Neutrophil (primary cell): ENCODE measurements at regions not wholly inside any gene's neighbourhood (a gene's known extent, or its start where the extent isn't known, plus 50 kb on each side); places are given as distances from the start of the nearest gene placed in this dataset.

ENCODE experiments used
- H3K27ac ChIP-seq: fragments of 200-600 bp; sonication (generic); 2 replicates; pipeline ENCODE4 v1.5.1; 2016; ENCODE audit warnings: mild to moderate bottlenecking, moderate library complexity
- H3K27me3 ChIP-seq: fragments of 200-600 bp; sonication (generic); 2 replicates; pipeline ENCODE4 v1.6.0; 2016; ENCODE audit warnings: mild to moderate bottlenecking
- H3K36me3 ChIP-seq: fragments of 200-600 bp; sonication (generic); 2 replicates; pipeline ENCODE4 v1.5.1; 2017
- H3K4me1 ChIP-seq, 2 experiments: fragments of 200-600 bp in 1 of 2; sonication (generic) in 1 of 2; 1 replicate in 1 of 2; 2 replicates in 1 of 2; pipeline versions ENCODE4 v1.5.1 to v1.6.1; 2013 to 2016; ENCODE audit warnings: low read depth in 1 of 2, low read length in 1 of 2, mild to moderate bottlenecking in 1 of 2, moderate library complexity in 1 of 2; ENCODE audit not compliant: control insufficient read depth in 1 of 2, insufficient read depth in 1 of 2
- H3K4me3 ChIP-seq, 2 experiments: fragments of 200-600 bp in 1 of 2; sonication (generic) in 1 of 2; 1 replicate in 1 of 2; 2 replicates in 1 of 2; pipeline ENCODE4 v1.5.1; 2013 to 2016; ENCODE audit warnings: low read depth in 1 of 2, low read length in 1 of 2, mild to moderate bottlenecking in 1 of 2, moderate library complexity in 1 of 2
- H3K9me3 ChIP-seq: fragments of 200-600 bp; sonication (generic); 2 replicates; pipeline ENCODE4 v1.5.1; 2016
- TF ChIP-seq, protein P1 (sequence below): fragments of 200-600 bp; sonication (generic); IDR thresholded peaks from 2 replicates; pipeline ENCODE4 v1.5.1; 2016; ENCODE audit warnings: antibody characterized with exemption

DNA sequence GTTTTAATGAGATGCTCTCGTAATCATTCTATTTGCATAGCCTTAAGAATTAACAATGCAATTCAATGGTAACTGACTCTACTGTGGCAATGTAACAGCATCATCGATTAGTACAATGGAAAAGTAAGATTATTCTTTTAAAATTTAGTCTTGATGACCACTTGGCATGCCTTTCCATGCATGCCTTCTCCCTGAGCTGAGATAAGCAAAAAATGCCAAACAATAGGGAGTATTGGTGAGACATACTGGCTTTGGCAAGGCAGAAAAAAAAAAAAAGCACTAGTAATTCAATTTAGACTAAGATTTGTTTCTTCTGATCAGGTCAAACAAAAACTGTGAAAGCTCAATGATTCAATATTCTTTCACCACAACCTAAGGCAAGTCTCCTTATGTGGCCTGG lies 110.8 kb upstream of the TRIB2 start:
- Histone ChIP-seq H3K9me3 (no peaks in the 10 kb centered on the region), H3K4me1 (no peaks in the 10 kb centered on the region), H3K27ac (no peak overlapping the region), H3K4me3 (no peak overlapping the region), H3K36me3 (no peaks in the 10 kb centered on the region), H3K27me3 (no peaks in the 10 kb centered on the region)
- TF ChIP-seq, protein P1, sequence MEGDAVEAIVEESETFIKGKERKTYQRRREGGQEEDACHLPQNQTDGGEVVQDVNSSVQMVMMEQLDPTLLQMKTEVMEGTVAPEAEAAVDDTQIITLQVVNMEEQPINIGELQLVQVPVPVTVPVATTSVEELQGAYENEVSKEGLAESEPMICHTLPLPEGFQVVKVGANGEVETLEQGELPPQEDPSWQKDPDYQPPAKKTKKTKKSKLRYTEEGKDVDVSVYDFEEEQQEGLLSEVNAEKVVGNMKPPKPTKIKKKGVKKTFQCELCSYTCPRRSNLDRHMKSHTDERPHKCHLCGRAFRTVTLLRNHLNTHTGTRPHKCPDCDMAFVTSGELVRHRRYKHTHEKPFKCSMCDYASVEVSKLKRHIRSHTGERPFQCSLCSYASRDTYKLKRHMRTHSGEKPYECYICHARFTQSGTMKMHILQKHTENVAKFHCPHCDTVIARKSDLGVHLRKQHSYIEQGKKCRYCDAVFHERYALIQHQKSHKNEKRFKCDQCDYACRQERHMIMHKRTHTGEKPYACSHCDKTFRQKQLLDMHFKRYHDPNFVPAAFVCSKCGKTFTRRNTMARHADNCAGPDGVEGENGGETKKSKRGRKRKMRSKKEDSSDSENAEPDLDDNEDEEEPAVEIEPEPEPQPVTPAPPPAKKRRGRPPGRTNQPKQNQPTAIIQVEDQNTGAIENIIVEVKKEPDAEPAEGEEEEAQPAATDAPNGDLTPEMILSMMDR = no peak

DNA sequence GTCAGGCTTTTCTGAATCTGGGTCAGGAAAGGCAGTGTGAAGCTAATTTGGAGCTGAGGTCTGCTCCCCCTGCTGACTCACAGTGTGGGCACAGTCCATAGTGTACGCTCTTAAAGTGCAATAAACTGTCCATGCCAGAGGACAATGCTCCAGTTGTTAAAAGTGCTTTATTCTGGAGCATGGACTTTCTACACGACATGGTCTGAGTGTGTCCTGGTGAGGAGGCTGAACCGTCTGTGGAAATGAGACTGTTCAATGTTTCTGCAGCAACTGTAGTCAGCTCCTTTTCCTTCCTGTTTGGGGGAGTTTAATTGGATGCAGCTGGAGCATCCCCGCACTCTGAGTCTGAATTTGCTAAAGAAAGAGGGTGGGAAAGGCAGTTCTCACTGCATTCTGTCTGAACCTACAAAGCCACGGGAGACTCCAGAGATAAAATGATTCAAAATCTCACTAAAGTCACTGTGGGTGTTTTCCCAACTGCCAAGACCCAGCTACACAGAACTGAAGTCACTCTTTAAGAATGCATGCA lies 110.2 kb upstream of the TRIB2 start:
- Histone ChIP-seq H3K9me3 (no peaks in the 10 kb centered on the region), H3K27ac (no peak overlapping the region), H3K4me3 (no peak overlapping the region), H3K4me1 (no peaks in the 10 kb centered on the region), H3K27me3 (no peaks in the 10 kb centered on the region), H3K36me3 (no peaks in the 10 kb centered on the region)
- TF ChIP-seq, protein P1 = no peak

DNA sequence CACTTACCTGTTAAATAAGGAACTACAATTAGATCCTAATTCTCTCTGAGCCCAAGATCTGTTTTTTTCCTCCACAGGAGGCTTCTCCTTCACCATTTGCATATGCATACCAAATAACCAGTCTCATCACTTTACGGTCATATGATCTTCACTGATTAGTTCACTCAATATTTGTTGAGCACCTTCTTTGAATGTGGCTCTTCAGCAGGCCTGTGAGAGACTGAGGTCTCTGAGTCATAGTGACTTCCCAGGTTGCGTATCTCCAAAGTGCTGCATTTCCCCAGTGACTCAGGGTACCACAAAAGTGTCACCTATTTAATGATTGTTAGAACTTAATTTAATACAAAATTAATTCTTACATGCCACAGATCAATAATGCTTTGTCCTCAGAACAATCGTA lies 108.8 kb upstream of the TRIB2 start:
- Histone ChIP-seq H3K9me3 (no peaks in the 10 kb centered on the region), H3K27ac (no peak overlapping the region), H3K36me3 (no peaks in the 10 kb centered on the region), H3K27me3 (no peaks in the 10 kb centered on the region), H3K4me3 (no peak overlapping the region), H3K4me1 (no peaks in the 10 kb centered on the region)
- TF ChIP-seq, protein P1 = no peak

DNA sequence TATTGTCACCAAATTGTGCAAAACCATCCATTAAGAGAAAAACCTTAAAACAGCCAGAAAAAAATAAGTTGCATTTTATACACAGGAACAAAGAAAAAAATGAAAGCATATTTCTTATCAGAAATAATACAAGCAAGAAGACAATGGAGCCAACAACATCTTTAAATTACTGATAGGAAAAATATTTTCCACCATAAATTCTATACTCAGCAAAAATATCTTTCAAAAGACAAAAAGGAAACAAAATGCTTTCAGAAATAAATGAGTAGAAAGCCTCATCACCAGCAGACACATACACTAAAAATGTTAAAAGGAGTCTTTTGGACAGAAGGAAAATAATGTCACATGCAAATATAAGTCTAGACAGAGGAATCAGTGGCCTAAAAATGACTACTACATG lies 106.4 kb upstream of the TRIB2 start:
- TF ChIP-seq, protein P1 = no peak
- no peak overlapping the region for H3K4me3 ChIP-seq

DNA sequence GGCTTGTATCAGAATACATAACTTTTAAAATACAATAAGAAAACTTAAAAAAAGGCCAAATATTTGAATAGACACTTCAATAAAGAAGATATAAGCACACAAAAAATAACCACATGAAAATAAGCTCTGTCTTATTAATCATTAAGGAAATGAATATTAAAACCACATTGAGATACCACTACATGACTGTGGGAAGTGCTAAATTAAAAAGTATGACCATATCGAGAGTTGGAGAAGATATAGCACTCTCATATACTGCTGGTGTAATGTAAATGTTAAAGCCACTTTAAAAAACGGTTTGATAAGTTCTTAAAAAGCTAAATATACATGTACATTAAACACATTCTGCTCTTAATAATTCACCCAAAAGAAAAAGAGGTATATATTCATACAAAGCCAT lies 104.6 kb upstream of the TRIB2 start:
- no peaks in the 10 kb centered on the region for H3K36me3 ChIP-seq
- H3K27ac ChIP-seq = no peak overlapping the region
- no peaks in the 10 kb centered on the region for H3K4me1 ChIP-seq
- TF ChIP-seq, protein P1 = no peak
- H3K27me3 ChIP-seq = no peaks in the 10 kb centered on the region
- H3K9me3 ChIP-seq = no peaks in the 10 kb centered on the region
- H3K4me3 ChIP-seq = no peak overlapping the region

More for the DNA sequence above, 106.4 kb upstream of the TRIB2 start:
- H3K4me1 ChIP-seq = no peaks in the 10 kb centered on the region
- H3K27me3 ChIP-seq = no peaks in the 10 kb centered on the region
- no peaks in the 10 kb centered on the region for H3K36me3 ChIP-seq
- no peaks in the 10 kb centered on the region for H3K9me3 ChIP-seq
- H3K27ac ChIP-seq = no peak overlapping the region

DNA sequence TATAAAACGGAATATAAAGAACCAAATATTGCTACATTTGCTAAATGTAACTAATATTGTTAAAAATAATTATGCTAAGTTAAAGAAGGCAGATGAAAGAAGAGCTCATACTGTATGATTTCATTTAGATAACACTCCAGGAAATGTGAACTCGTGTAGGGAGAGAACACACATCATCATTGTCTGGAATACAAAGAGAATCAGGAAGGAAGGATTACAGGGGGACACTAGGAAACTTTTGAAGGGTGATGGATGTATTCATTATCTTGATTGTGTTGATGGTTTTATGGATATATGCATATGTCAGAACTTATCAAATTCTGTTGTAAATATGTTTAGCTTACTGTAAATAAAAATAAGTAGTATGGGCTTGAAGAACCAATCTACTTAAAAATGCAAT lies 104.1 kb upstream of the TRIB2 start:
- Histone ChIP-seq H3K36me3 (no peaks in the 10 kb centered on the region), H3K9me3 (no peaks in the 10 kb centered on the region), H3K4me1 (no peaks in the 10 kb centered on the region), H3K27me3 (no peaks in the 10 kb centered on the region), H3K4me3 (no peak overlapping the region), H3K27ac (no peak overlapping the region)
- TF ChIP-seq, protein P1 = no peak
